Esophagus squamous epithelium (tissue), 5 donors: ENCODE measurements at regions not wholly inside any gene's neighbourhood (a gene's known extent, or its start where the extent isn't known, plus 50 kb on each side); places are given as distances from the start of the nearest gene placed in this dataset.
A peak's percentile ranks its signal among the peaks of the same experiment; 100 is the strongest.

Experiments used
- DNase-seq: peaks from one replicate; lab custom pipeline; 2025; lab: John Stamatoyannopoulos, UW
- H3K27ac ChIP-seq, 4 donors: fragments of 200-600 bp; sonication (generic); one replicate each; pipeline ENCODE4 v1.5.1; 2016 to 2019; ENCODE audit warnings: mild to moderate bottlenecking in 1 of 4
- H3K27me3 ChIP-seq, 4 donors: fragments of 200-600 bp; sonication (generic); 1 replicate in 3 of 4; 2 replicates in 1 of 4; pipeline versions ENCODE4 v1.5.1 to v1.6.0; 2017 to 2021; ENCODE audit warnings: antibody characterized with exemption in 1 of 4
- H3K36me3 ChIP-seq, 3 donors: fragments of 200-600 bp; sonication (generic); one replicate each; pipeline ENCODE4 v1.5.1; 2016 to 2019
- H3K4me1 ChIP-seq, 3 donors: fragments of 200-600 bp; sonication (generic); one replicate each; pipeline ENCODE4 v1.5.1; 2017 to 2019
- H3K4me3 ChIP-seq, 4 donors: fragments of 200-600 bp; sonication (generic); 1 replicate in 3 of 4; 2 replicates in 1 of 4; pipeline ENCODE4 v1.5.1; 2016 to 2019; ENCODE audit warnings: mild to moderate bottlenecking in 2 of 4, moderate library complexity in 1 of 4
- H3K9me3 ChIP-seq, 3 donors: fragments of 200-600 bp; sonication (generic); one replicate each; pipeline ENCODE4 v1.5.1; 2016 to 2019
- POLR2A ChIP-seq, 4 donors: fragments of 450-650 bp; IDR thresholded peaks; one replicate each; pipeline ENCODE4 v1.6.1; 2017; ENCODE audit warnings: antibody characterized with exemption in 4 of 4, mild to moderate bottlenecking in 4 of 4, moderate library complexity in 3 of 4
- WGBS, 2 donors: methylation state at CpG; one replicate each; pipeline ENCODE4 v1.1.5; 2018; 5-methylcytosine and 5-hydroxymethylcytosine counted together
- intact Hi-C: fragments of 100-400 bp; cut with DNase I; formaldehyde crosslinking; loops from one replicate; pipeline ENCODE4 v1.15.0; 2022
- TF ChIP-seq, protein P1 (sequence below), 6 experiments: fragments of 450-650 bp in 4 of 6; fragments of 200-600 bp in 2 of 6; sonication (generic) in 2 of 6; IDR thresholded peaks; one replicate each; pipeline ENCODE4 v1.5.1; 2016 to 2019; ENCODE audit warnings: antibody characterized with exemption in 6 of 6, mild to moderate bottlenecking in 4 of 6, moderate library complexity in 4 of 6
- donor health status: DM: yes; HTN: yes; CAD: no.

DNA sequence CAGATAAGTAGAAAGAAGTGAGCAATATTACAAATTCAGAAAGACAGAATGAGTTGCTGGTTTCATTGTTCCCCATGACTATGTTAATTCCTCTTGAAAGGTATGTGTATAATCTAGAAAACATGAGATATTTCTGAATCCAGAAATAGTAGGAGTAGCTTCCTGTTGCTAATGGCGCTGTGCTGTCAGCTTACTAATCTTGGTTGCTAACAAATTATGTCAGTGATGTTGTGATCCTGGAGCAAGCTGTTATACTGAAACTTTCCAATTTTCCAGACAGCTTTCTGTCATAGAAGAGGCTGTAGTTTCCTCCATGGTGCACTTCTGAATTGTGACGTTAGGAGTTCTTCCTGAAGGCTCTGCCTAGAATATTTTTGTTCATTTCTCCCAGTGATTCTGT lies 372.3 kb downstream of the USP25 start:
- 40 to 77% methylated on average over 2 of the region's 2 CpGs for WGBS, 2 donors
- Histone ChIP-seq H3K9me3 (peaks cover 0 to 3% (median 0%) of the 10 kb centered on the region in 3 donors), H3K4me1 (no peaks in the 10 kb centered on the region), H3K4me3 (no peak overlapping the region), H3K27me3 (no peaks in the 10 kb centered on the region), H3K27ac (no peak overlapping the region), H3K36me3 (no peaks in the 10 kb centered on the region)
- intact Hi-C loops: no loop called here
- TF ChIP-seq, protein P1, sequence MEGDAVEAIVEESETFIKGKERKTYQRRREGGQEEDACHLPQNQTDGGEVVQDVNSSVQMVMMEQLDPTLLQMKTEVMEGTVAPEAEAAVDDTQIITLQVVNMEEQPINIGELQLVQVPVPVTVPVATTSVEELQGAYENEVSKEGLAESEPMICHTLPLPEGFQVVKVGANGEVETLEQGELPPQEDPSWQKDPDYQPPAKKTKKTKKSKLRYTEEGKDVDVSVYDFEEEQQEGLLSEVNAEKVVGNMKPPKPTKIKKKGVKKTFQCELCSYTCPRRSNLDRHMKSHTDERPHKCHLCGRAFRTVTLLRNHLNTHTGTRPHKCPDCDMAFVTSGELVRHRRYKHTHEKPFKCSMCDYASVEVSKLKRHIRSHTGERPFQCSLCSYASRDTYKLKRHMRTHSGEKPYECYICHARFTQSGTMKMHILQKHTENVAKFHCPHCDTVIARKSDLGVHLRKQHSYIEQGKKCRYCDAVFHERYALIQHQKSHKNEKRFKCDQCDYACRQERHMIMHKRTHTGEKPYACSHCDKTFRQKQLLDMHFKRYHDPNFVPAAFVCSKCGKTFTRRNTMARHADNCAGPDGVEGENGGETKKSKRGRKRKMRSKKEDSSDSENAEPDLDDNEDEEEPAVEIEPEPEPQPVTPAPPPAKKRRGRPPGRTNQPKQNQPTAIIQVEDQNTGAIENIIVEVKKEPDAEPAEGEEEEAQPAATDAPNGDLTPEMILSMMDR (IDR thresholded peaks at IDR 0.05): no peak
- no peak for TF ChIP-seq POLR2A (IDR thresholded peaks at IDR 0.05)
- no peak for DNase-seq

DNA sequence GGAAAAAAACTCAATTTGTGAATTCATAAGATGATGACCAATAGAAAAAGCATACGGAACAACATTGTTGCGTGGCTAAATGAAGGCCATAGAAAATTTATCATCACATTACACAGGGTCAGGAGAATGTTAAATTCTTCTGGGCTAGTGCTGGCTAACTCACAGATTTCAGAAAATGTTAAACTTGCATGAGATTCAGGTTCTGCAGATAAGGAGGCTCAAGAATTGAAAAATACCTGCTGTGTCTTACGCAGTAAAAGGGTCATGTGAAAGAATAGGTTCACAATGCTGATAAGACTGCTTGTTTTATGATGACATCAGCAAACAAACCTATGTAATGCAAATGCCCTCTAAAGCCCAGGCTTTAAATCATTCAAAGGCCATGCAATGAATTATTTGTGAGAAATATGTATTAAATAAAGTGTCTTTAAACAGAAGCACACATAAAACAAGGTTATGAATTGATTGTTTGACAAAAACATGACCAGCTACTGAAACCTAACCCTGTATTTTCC lies 378.8 kb downstream of the USP25 start:
- Histone ChIP-seq H3K4me1 (peaks cover 0 to 10% (median 0%) of the 10 kb centered on the region in 3 donors), H3K27ac (no peak overlapping the region), H3K27me3 (no peaks in the 10 kb centered on the region), H3K4me3 (no peak overlapping the region), H3K9me3 (peaks cover 0 to 3% (median 0%) of the 10 kb centered on the region in 3 donors), H3K36me3 (no peaks in the 10 kb centered on the region)
- no peak for DNase-seq
- 90 to 95% methylated on average over 3 of the region's 3 CpGs for WGBS, 2 donors
- TF ChIP-seq, protein P1 (IDR thresholded peaks at IDR 0.05): no peak
- no peak for TF ChIP-seq POLR2A (IDR thresholded peaks at IDR 0.05)
- intact Hi-C loops: no loop called here

DNA sequence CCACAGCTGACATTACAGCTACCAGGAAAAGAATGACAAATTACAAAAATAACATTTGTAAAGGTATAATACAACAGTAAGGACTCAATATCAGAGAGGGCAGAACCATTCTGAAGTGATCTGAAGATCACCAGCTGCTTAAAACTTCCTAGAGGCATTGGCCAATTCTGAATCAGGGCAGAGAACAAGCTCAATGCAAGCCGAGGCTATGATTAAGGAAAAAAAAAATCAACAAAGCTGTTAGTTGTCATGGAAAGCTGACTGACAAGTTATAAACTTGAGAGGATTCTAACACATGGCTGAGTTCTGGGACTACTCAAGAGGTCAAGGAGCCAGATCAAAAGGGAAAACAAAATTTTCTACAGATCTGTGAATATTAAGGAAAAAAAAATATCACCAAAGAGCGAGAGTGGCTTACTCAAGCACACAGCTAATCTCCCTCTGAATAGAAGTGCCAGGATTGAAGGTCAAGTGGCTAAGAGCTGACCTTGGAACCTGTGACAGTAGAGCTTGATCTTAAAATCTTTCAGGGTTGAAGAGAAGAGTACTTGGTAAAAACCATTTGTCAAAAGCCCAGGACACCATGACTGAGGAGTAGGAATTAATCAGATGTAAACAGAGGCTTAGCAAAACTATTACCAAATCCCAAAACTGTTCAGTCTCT lies 383.4 kb downstream of the USP25 start:
- intact Hi-C loops: no loop called here
- Histone ChIP-seq H3K36me3 (no peaks in the 10 kb centered on the region), H3K27me3 (no peaks in the 10 kb centered on the region), H3K4me1 (peaks cover 0 to 19% (median 0%) of the 10 kb centered on the region in 3 donors), H3K9me3 (peaks cover 0 to 9% (median 0%) of the 10 kb centered on the region in 3 donors), H3K27ac (peak overlapping the region in 3 of 4 donors; percentile 14 to 68 (median 59)), H3K4me3 (peak overlapping the region in 1 of 4 donors; percentile 13)
- DNase-seq: no peak
- no peak for TF ChIP-seq POLR2A (IDR thresholded peaks at IDR 0.05)
- TF ChIP-seq, protein P1 (IDR thresholded peaks at IDR 0.05): no peak
- 42 to 43% methylated on average over 2 of the region's 2 CpGs for WGBS, 2 donors

- intact Hi-C loops: no loop called here
- H3K9me3 ChIP-seq: peaks cover 0 to 9% (median 0%) of the 10 kb centered on the region in 3 donors
- H3K36me3 ChIP-seq: no peaks in the 10 kb centered on the region
- H3K4me3 ChIP-seq: no peak overlapping the region
- no peak overlapping the region for H3K27ac ChIP-seq
- 84 to 85% methylated on average over 3 of the region's 3 CpGs for WGBS, 2 donors
- TF ChIP-seq POLR2A (IDR thresholded peaks at IDR 0.05): no peak
- TF ChIP-seq, protein P1 (IDR thresholded peaks at IDR 0.05): no peak
- DNase-seq: no peak
- H3K4me1 ChIP-seq: peaks cover 0 to 21% (median 0%) of the 10 kb centered on the region in 3 donors
- no peaks in the 10 kb centered on the region for H3K27me3 ChIP-seq
These were observed 385.7 kb downstream of the USP25 start for GRCh38 chr21:16115461-16115860.

- H3K9me3 ChIP-seq: peaks cover 0 to 9% (median 0%) of the 10 kb centered on the region in 3 donors
- no peaks in the 10 kb centered on the region for H3K36me3 ChIP-seq
- intact Hi-C loops: no loop called here
- no peaks in the 10 kb centered on the region for H3K27me3 ChIP-seq
- H3K4me1 ChIP-seq: peaks cover 0 to 21% (median 0%) of the 10 kb centered on the region in 3 donors
- 94% methylated on average over 2 of the region's 2 CpGs for WGBS, 2 donors
- TF ChIP-seq POLR2A (IDR thresholded peaks at IDR 0.05): no peak
- TF ChIP-seq, protein P1 (IDR thresholded peaks at IDR 0.05): no peak
- no peak overlapping the region for H3K4me3 ChIP-seq
- DNase-seq: no peak
- peak overlapping the region in 1 of 4 donors; percentile 21 for H3K27ac ChIP-seq
These were observed 386.3 kb downstream of the USP25 start for GRCh38 chr21:16116069-16116468.
